Urothelium cell line (cell line): ENCODE measurements at regions not wholly inside any gene's neighbourhood (a gene's known extent, or its start where the extent isn't known, plus 50 kb on each side); places are given as distances from the start of the nearest gene placed in this dataset.
"Not testable (repeated sequence)": the region's sequence is repeated elsewhere in the genome, so short reads cannot be mapped to it uniquely, and the experiment has no call there.

Experiments used
- DNase-seq: peaks from one replicate; pipeline ENCODE4 v3.0.0; 2011; ENCODE audit warnings: low spot score, mixed read lengths
- FAIRE-seq: peaks from 2 replicates; lab custom pipeline; 2011; peaks lifted over from hg19 to GRCh38; lab: Jason Lieb, UNC

- DNase-seq (no peak), FAIRE-seq (no peak)
Observed at GRCh38 chr1:170445096-170445495, 86.9 kb upstream of the GORAB start.

GRCh38 chr1:170448661-170449158, 83.3 kb upstream of the GORAB start:
- DNase-seq (no peak), FAIRE-seq (no peak)

- not testable (repeated sequence) for DNase-seq, FAIRE-seq
Observed at GRCh38 chr1:170457325-170458050, 74.5 kb upstream of the GORAB start.

GRCh38 chr1:170460001-170460400, 72.0 kb upstream of the GORAB start:
- DNase-seq = no peak
- no peak for FAIRE-seq

- DNase-seq = no peak
- FAIRE-seq = no peak
Observed at GRCh38 chr1:170460414-170461155, 71.4 kb upstream of the GORAB start.

GRCh38 chr1:170461291-170461747, 70.6 kb upstream of the GORAB start:
- DNase-seq = no peak
- FAIRE-seq = no peak

- no peak for FAIRE-seq
- peak; percentile 4 for DNase-seq
Observed at GRCh38 chr1:170461762-170462384, 70.1 kb upstream of the GORAB start.

- DNase-seq (no peak), FAIRE-seq (no peak)
Observed at GRCh38 chr1:170470121-170470520, 61.8 kb upstream of the GORAB start.

- DNase-seq (no peak), FAIRE-seq (no peak)
Observed at GRCh38 chr1:170471398-170472053, 60.4 kb upstream of the GORAB start.

GRCh38 chr1:170481000-170481399, 51.0 kb upstream of the GORAB start:
- FAIRE-seq (no peak), DNase-seq (no peak)
